GM12872 (cell line): ENCODE measurements at regions not wholly inside any gene's neighbourhood (a gene's known extent, or its start where the extent isn't known, plus 50 kb on each side); places are given as distances from the start of the nearest gene placed in this dataset.

Experiments used
- TF ChIP-seq, protein P1 (sequence below): IDR thresholded peaks from 3 replicates; pipeline ENCODE4 v1.5.1; 2011; ENCODE audit warnings: low read depth, mild to moderate bottlenecking, low read length, moderate library complexity; ENCODE audit not compliant: insufficient read depth

- TF ChIP-seq, protein P1, sequence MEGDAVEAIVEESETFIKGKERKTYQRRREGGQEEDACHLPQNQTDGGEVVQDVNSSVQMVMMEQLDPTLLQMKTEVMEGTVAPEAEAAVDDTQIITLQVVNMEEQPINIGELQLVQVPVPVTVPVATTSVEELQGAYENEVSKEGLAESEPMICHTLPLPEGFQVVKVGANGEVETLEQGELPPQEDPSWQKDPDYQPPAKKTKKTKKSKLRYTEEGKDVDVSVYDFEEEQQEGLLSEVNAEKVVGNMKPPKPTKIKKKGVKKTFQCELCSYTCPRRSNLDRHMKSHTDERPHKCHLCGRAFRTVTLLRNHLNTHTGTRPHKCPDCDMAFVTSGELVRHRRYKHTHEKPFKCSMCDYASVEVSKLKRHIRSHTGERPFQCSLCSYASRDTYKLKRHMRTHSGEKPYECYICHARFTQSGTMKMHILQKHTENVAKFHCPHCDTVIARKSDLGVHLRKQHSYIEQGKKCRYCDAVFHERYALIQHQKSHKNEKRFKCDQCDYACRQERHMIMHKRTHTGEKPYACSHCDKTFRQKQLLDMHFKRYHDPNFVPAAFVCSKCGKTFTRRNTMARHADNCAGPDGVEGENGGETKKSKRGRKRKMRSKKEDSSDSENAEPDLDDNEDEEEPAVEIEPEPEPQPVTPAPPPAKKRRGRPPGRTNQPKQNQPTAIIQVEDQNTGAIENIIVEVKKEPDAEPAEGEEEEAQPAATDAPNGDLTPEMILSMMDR = no peak
Observed at GRCh38 chrX:39613482-39613995, 484.2 kb downstream of the BCOR start.

DNA sequence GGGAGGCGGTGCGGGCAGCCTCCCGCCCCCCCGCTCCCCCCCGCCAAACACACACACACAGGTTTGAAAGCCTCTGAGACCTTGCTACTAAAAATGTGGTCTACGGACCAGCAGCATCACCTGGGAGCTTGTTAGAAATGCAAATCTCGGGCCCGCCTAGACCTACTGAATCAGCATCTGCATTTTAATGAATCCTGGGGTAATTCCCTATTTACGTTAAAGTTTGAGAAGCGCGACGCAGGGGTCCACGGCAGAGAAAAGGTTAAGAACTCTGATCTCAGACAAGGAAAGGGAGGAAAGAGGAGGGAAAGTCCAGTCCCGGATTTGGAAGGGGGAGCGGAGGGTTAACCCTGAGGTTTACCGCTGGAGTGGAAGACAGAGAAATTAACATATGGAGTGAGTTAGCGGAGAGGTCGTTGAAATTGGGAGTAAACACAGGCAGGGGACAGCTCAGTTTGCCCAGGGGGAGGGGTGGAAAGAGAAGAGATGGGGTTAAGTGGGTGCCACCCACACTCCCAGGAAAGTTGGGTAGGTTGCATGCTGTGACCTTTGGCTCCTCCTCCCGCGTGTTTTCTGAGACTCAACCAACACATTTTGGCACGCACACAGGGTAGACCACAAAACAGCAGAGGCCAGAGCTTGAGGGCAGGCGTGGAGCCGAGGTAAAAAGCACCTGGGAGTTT is 483.6 kb downstream of the BCOR start:
- TF ChIP-seq, protein P1 = no peak

GRCh38 chrX:39614680-39614998 is 483.1 kb downstream of the BCOR start:
- TF ChIP-seq, protein P1 = no peak

DNA sequence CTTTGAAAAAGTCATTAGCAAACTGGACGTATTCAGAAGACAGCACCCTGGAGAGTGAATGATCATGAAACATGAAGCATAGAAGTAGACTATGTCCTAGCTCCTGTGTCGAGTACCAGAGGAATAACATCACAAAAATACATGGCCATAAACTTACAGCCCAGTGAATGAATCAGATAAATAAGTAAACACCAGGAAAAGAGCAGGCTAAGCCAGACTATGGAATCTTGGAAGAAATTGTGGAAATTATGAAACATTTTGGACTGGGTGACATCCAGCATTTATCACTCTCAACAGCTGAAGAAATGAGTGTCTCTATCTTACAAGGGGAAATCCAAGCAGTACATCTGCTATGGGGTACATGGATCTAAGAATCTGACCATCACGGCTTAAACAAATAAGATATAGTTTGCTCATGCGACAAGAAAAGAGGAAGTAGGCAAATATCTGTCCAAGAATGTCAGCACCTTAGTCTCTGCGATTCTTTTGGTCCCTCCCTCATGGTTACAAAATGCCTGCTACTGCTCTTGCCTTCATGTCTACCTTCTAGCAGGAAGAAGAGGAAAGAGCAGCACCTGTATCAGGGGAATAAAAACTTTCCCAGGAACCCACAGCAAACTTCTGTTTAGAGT is 481.5 kb downstream of the BCOR start:
- TF ChIP-seq, protein P1 = no peak

GRCh38 chrX:39616731-39617130 is 481.0 kb downstream of the BCOR start:
- TF ChIP-seq, protein P1 = no peak

DNA sequence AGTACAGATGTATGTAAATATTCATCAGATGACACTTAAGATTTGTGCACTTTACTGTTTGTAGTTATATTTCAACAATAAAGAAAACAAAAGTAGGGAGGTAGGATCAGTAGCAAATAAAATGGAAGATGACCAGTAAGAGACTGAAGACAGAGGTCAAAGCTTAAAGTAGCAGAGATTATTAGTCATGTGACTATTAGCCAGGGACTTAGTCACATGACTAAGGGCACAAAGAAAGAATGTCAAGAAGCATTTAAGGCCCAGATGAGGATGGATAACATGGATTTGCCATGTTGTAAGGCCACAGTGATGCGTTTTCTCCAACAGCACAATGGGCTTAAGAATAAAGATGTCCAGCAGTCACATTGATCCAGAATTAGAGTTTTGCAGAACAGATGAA is 479.6 kb downstream of the BCOR start:
- TF ChIP-seq, protein P1 = no peak

DNA sequence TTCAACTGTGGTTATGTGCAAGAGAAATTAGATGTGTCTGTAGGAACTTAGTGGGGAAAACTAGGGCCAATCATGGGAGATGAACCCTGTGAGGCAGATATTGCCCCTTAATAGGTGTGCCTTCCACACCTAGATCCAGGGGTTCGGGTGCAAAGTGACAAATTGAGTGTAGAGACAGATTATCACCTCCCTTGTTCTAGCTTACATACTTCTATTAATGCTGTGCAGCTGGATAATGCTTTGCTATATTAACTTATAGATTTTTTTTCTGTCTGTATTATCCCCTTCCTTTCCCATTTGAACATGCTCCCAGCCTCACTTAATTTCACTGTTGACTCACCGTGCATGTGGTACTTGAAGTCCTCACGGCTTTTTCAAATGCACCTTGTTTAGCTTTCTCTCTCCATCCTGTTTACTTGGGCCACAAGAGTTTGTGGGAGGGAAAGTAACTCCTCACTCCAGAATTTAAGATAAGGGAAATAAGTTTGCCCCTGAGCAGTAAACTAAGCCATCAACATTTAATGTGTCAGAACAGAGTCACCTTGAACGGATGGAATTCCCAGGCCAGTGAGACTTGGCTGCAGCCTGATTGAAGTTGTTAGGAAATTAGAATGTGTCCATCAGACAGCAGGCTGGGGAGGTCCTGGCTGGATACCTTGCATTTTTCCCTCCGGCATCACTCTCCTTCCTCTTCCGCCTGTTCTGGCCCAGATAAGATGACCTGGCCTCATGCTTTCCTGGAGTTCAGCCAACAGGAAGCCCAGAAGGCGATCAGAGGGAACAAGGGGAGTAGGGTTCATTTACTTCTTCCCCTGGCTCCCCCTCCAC is 478.4 kb downstream of the BCOR start:
- TF ChIP-seq, protein P1 = no peak
